ENCODE measurements at regions not wholly inside any gene's neighbourhood (a gene's known extent, or its start where the extent isn't known, plus 50 kb on each side); places are given as distances from the start of the nearest gene placed in this dataset.

DNA sequence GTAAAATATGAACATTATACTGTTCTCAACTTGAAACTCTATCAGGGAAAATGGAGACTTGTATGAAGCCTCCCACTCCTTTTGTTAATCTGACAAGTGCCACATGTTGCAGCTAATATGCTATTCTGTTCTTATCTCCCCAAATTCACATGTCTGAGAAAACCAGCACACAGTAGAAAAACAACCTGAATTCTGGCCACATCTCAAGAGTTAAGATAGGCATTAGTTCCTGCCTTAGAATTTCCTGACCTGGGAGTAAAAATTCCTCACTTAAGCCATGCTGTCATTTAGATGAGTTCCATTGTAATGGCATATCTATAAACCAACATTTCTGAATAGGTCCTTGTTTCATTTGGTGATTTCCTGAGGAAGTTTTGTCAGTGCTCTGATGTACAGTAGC, 1098.5 kb downstream of the EFNB2 start:
- TF ChIP-seq, protein P1, sequence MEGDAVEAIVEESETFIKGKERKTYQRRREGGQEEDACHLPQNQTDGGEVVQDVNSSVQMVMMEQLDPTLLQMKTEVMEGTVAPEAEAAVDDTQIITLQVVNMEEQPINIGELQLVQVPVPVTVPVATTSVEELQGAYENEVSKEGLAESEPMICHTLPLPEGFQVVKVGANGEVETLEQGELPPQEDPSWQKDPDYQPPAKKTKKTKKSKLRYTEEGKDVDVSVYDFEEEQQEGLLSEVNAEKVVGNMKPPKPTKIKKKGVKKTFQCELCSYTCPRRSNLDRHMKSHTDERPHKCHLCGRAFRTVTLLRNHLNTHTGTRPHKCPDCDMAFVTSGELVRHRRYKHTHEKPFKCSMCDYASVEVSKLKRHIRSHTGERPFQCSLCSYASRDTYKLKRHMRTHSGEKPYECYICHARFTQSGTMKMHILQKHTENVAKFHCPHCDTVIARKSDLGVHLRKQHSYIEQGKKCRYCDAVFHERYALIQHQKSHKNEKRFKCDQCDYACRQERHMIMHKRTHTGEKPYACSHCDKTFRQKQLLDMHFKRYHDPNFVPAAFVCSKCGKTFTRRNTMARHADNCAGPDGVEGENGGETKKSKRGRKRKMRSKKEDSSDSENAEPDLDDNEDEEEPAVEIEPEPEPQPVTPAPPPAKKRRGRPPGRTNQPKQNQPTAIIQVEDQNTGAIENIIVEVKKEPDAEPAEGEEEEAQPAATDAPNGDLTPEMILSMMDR (IDR thresholded peaks at IDR 0.05): no peak
- TF ChIP-seq POLR2A (IDR thresholded peaks at IDR 0.05): no peak

All from vagina (tissue), 2 donors.